GM23248 (cell line): ENCODE measurements at regions not wholly inside any gene's neighbourhood (a gene's known extent, or its start where the extent isn't known, plus 50 kb on each side); places are given as distances from the start of the nearest gene placed in this dataset.

Experiments used
- EZH2 ChIP-seq: fragments of 200-600 bp; sonication (generic); IDR thresholded peaks from 2 replicates; pipeline ENCODE4 v1.6.1; 2018; ENCODE audit warnings: antibody characterized with exemption, mild to moderate bottlenecking; ENCODE audit not compliant: insufficient read depth, poor library complexity, severe bottlenecking
- EZH2phosphoT487 ChIP-seq: fragments of 200-600 bp; sonication (generic); IDR thresholded peaks from 2 replicates; pipeline ENCODE4 v1.6.1; 2018; ENCODE audit warnings: antibody characterized with exemption, moderate library complexity, mild to moderate bottlenecking, low read depth; ENCODE audit not compliant: insufficient read depth

- TF ChIP-seq EZH2, result no peak
- no peak for TF ChIP-seq EZH2phosphoT487
Observed at GRCh38 chr9:75610246-75610645, 280.2 kb upstream of the PCSK5 start.
